Left ventricle myocardium superior (tissue), 1 donor: ENCODE measurements at regions not wholly inside any gene's neighbourhood (a gene's known extent, or its start where the extent isn't known, plus 50 kb on each side); places are given as distances from the start of the nearest gene placed in this dataset.

Experiments
- ATAC-seq: fragments of 200-7000 bp; cut with Tn5 transposase; one replicate; pipeline ENCODE4 v1.9.1; 2020; ENCODE audit warnings: mild to moderate bottlenecking, moderate library complexity
- DNase-seq: peaks from one replicate; pipeline ENCODE4 v3.0.0-alpha.2; 2020
- intact Hi-C: fragments of 100-400 bp; cut with micrococcal nuclease; formaldehyde crosslinking; loops from one replicate; pipeline ENCODE4 v1.11.0; 2022
- donor health status: DM: no; HTN: yes; CAD: no; lungs with severe emphysema.

- no peak for ATAC-seq
- DNase-seq: no peak
- intact Hi-C loops: no loop called here
Observed at GRCh38 chr2:168365094-168365621, 90.9 kb upstream of the CERS6 start.

- no peak for ATAC-seq
- intact Hi-C loops: no loop called here
- DNase-seq: no peak
Observed at GRCh38 chr2:168369031-168369430, 87.0 kb upstream of the CERS6 start.

GRCh38 chr2:168371273-168372019, 84.6 kb upstream of the CERS6 start:
- intact Hi-C loops: no loop called here

GRCh38 chr2:168373468-168373867, 82.6 kb upstream of the CERS6 start:
- ATAC-seq (no peak), DNase-seq (no peak)
- intact Hi-C loops: no loop called here

More at GRCh38 chr2:168371273-168372019, 84.6 kb upstream of the CERS6 start:
- DNase-seq (no peak), ATAC-seq (no peak)

GRCh38 chr2:168375195-168375798, 80.8 kb upstream of the CERS6 start:
- intact Hi-C loops: no loop called here
- no peak for DNase-seq
- ATAC-seq: no peak

- no peak for ATAC-seq
- intact Hi-C loops: no loop called here
- no peak for DNase-seq
Observed at GRCh38 chr2:168378960-168379669, 77.0 kb upstream of the CERS6 start.

GRCh38 chr2:168380500-168380899, 75.6 kb upstream of the CERS6 start:
- DNase-seq (no peak), ATAC-seq (no peak)
- intact Hi-C loops: no loop called here

- no peak for ATAC-seq
- no peak for DNase-seq
- intact Hi-C loops: no loop called here
Observed at GRCh38 chr2:168392024-168392423, 64.0 kb upstream of the CERS6 start.

- intact Hi-C loops: no loop called here
- ATAC-seq: no peak
- no peak for DNase-seq
Observed at GRCh38 chr2:168392797-168393196, 63.3 kb upstream of the CERS6 start.

- no peak for ATAC-seq
- no peak for DNase-seq
- intact Hi-C loops: no loop called here
Observed at GRCh38 chr2:168394262-168394661, 61.8 kb upstream of the CERS6 start.

- no peak for ATAC-seq
- intact Hi-C loops: no loop called here
- no peak for DNase-seq
Observed at GRCh38 chr2:168396131-168396530, 59.9 kb upstream of the CERS6 start.

GRCh38 chr2:168397629-168398028, 58.4 kb upstream of the CERS6 start:
- no peak for DNase-seq
- intact Hi-C loops: no loop called here
- ATAC-seq: no peak

- ATAC-seq (no peak), DNase-seq (no peak)
- intact Hi-C loops: no loop called here
Observed at GRCh38 chr2:168401048-168401556, 55.0 kb upstream of the CERS6 start.

GRCh38 chr2:168401771-168402170, 54.3 kb upstream of the CERS6 start:
- no peak for DNase-seq

GRCh38 chr2:168402531-168402930, 53.5 kb upstream of the CERS6 start:
- intact Hi-C loops: no loop called here
- DNase-seq (no peak), ATAC-seq (no peak)

More at GRCh38 chr2:168401771-168402170, 54.3 kb upstream of the CERS6 start:
- intact Hi-C loops: no loop called here
- no peak for ATAC-seq

- intact Hi-C loops: no loop called here
- ATAC-seq (no peak), DNase-seq (no peak)
Observed at GRCh38 chr2:168403736-168404135, 52.3 kb upstream of the CERS6 start.

GRCh38 chr2:168404764-168405163, 51.3 kb upstream of the CERS6 start:
- no peak for ATAC-seq
- intact Hi-C loops: no loop called here
- no peak for DNase-seq
